ENCODE measurements at regions not wholly inside any gene's neighbourhood (a gene's known extent, or its start where the extent isn't known, plus 50 kb on each side); places are given as distances from the start of the nearest gene placed in this dataset.

- DNase-seq = no peak
- no peaks in the 10 kb centered on the region for H3K9me3 ChIP-seq (ENCODE audit: severe bottlenecking)
- H3K27me3 ChIP-seq (ENCODE audit: insufficient read depth, low read depth, severe bottlenecking) = no peaks in the 10 kb centered on the region
- no peak overlapping the region for H3K27ac ChIP-seq
- no peak for TF ChIP-seq CTCF (IDR thresholded peaks at IDR 0.05; ENCODE audit: low read depth, low read length)
- H3K4me3 ChIP-seq (ENCODE audit: low read depth, low read length) = no peak overlapping the region
- H3K36me3 ChIP-seq = no peaks in the 10 kb centered on the region
Observed at GRCh38 chr11:21687643-21688042, 505.2 kb upstream of the ANO5 start.

- H3K4me3 ChIP-seq (ENCODE audit: low read depth, low read length) = no peak overlapping the region
- no peaks in the 10 kb centered on the region for H3K27me3 ChIP-seq (ENCODE audit: insufficient read depth, low read depth, severe bottlenecking)
Observed at GRCh38 chr11:21704539-21704938, 488.3 kb upstream of the ANO5 start.

GRCh38 chr11:21707116-21707739, 485.7 kb upstream of the ANO5 start:
- H3K9me3 ChIP-seq (ENCODE audit: severe bottlenecking) = no peaks in the 10 kb centered on the region
- H3K4me3 ChIP-seq (ENCODE audit: low read depth, low read length) = no peak overlapping the region
- H3K36me3 ChIP-seq = no peaks in the 10 kb centered on the region
- no peaks in the 10 kb centered on the region for H3K27me3 ChIP-seq (ENCODE audit: insufficient read depth, low read depth, severe bottlenecking)
- TF ChIP-seq CTCF (IDR thresholded peaks at IDR 0.05; ENCODE audit: low read depth, low read length) = no peak
- DNase-seq = no peak
- no peak overlapping the region for H3K27ac ChIP-seq

More at GRCh38 chr11:21704539-21704938, 488.3 kb upstream of the ANO5 start:
- Histone ChIP-seq H3K36me3 (no peaks in the 10 kb centered on the region), H3K9me3 (ENCODE audit: severe bottlenecking) (no peaks in the 10 kb centered on the region), H3K27ac (no peak overlapping the region)
- TF ChIP-seq CTCF (IDR thresholded peaks at IDR 0.05; ENCODE audit: low read depth, low read length) = no peak
- DNase-seq = no peak

- TF ChIP-seq CTCF (IDR thresholded peaks at IDR 0.05; ENCODE audit: low read depth, low read length) = no peak
- H3K4me3 ChIP-seq (ENCODE audit: low read depth, low read length) = no peak overlapping the region
- DNase-seq = no peak
- H3K9me3 ChIP-seq (ENCODE audit: severe bottlenecking) = no peaks in the 10 kb centered on the region
- no peak overlapping the region for H3K27ac ChIP-seq
- H3K27me3 ChIP-seq (ENCODE audit: insufficient read depth, low read depth, severe bottlenecking) = no peaks in the 10 kb centered on the region
- H3K36me3 ChIP-seq = no peaks in the 10 kb centered on the region
Observed at GRCh38 chr11:21710809-21711208, 482.1 kb upstream of the ANO5 start.

GRCh38 chr11:21711341-21711740, 481.5 kb upstream of the ANO5 start:
- TF ChIP-seq CTCF (IDR thresholded peaks at IDR 0.05; ENCODE audit: low read depth, low read length) = no peak
- no peaks in the 10 kb centered on the region for H3K36me3 ChIP-seq
- no peak for DNase-seq

GRCh38 chr11:21723678-21724077, 469.2 kb upstream of the ANO5 start:
- H3K9me3 ChIP-seq (ENCODE audit: severe bottlenecking) = no peaks in the 10 kb centered on the region
- DNase-seq = no peak
- no peak for TF ChIP-seq CTCF (IDR thresholded peaks at IDR 0.05; ENCODE audit: low read depth, low read length)

More at GRCh38 chr11:21711341-21711740, 481.5 kb upstream of the ANO5 start:
- no peak overlapping the region for H3K27ac ChIP-seq
- H3K9me3 ChIP-seq (ENCODE audit: severe bottlenecking) = no peaks in the 10 kb centered on the region
- H3K27me3 ChIP-seq (ENCODE audit: insufficient read depth, low read depth, severe bottlenecking) = no peaks in the 10 kb centered on the region
- no peak overlapping the region for H3K4me3 ChIP-seq (ENCODE audit: low read depth, low read length)

More at GRCh38 chr11:21723678-21724077, 469.2 kb upstream of the ANO5 start:
- no peaks in the 10 kb centered on the region for H3K36me3 ChIP-seq
- no peaks in the 10 kb centered on the region for H3K27me3 ChIP-seq (ENCODE audit: insufficient read depth, low read depth, severe bottlenecking)
- no peak overlapping the region for H3K27ac ChIP-seq
- H3K4me3 ChIP-seq (ENCODE audit: low read depth, low read length) = no peak overlapping the region
